ENCODE measurements at regions not wholly inside any gene's neighbourhood (a gene's known extent, or its start where the extent isn't known, plus 50 kb on each side); places are given as distances from the start of the nearest gene placed in this dataset.
"Not testable (repeated sequence)": the region's sequence is repeated elsewhere in the genome, so short reads cannot be mapped to it uniquely, and the experiment has no call there.

DNA sequence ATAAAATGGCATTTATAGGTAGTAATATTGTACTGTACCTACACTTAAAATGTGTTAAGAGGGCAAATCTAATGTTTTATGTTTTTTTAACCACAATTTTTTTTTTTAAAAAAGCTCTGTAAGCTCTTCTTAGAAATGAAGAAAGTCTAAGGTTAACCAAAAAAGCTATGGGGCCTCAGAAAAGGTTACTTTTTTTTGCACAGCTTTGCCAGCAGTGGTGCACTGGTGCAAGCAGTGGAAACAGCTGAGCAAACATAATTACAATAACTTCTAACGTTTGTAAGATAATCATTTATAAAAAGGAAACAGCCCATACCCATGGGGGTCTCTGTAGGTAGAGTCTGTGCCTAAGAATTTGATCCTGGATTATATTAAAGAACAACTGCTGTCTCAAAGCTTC lies 85.1 kb upstream of the NID2 start:
- TF ChIP-seq, protein P1, sequence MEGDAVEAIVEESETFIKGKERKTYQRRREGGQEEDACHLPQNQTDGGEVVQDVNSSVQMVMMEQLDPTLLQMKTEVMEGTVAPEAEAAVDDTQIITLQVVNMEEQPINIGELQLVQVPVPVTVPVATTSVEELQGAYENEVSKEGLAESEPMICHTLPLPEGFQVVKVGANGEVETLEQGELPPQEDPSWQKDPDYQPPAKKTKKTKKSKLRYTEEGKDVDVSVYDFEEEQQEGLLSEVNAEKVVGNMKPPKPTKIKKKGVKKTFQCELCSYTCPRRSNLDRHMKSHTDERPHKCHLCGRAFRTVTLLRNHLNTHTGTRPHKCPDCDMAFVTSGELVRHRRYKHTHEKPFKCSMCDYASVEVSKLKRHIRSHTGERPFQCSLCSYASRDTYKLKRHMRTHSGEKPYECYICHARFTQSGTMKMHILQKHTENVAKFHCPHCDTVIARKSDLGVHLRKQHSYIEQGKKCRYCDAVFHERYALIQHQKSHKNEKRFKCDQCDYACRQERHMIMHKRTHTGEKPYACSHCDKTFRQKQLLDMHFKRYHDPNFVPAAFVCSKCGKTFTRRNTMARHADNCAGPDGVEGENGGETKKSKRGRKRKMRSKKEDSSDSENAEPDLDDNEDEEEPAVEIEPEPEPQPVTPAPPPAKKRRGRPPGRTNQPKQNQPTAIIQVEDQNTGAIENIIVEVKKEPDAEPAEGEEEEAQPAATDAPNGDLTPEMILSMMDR (IDR thresholded peaks at IDR 0.05): no peak
- H3K36me3 ChIP-seq (ENCODE audit: low read depth): no peaks in the 10 kb centered on the region
- ATAC-seq: peak; percentile 44
- H3K4me3 ChIP-seq: no peak overlapping the region
- DNase-seq: no peak
- H3K4me1 ChIP-seq (ENCODE audit: low read depth): no peaks in the 10 kb centered on the region
- intact Hi-C loops (cut with DNase I, micrococcal nuclease): no loop called here
- H3K9me3 ChIP-seq: no peaks in the 10 kb centered on the region

DNA sequence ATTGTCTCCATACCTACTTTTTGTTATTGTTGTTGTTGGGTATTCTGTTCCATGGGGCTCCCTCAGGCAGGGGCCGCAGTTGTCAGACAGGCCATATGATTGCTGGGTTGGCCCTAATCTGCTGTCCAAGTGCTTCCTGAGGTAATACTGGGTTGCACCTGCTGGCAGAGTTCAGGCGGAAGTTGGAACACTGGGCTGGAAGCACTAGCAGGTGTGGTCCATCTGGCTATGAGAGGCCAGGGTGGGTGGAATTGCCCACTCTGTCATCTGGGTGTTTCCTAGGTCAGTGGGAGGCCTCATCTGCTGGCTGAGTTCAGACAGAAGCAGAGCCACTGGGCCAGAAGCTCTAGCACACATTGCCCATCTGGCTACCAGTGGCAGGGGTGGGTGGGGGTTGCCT lies 81.3 kb upstream of the NID2 start:
- no peaks in the 10 kb centered on the region for H3K4me1 ChIP-seq (ENCODE audit: low read depth)
- H3K4me3 ChIP-seq: no peak overlapping the region
- ATAC-seq: peak; percentile 75
- TF ChIP-seq, protein P1 (IDR thresholded peaks at IDR 0.05): no peak
- peak in 2 of 3 donors; percentile 16 to 34 for DNase-seq
- intact Hi-C loops (cut with DNase I, micrococcal nuclease): no loop called here
- H3K9me3 ChIP-seq: no peaks in the 10 kb centered on the region
- no peaks in the 10 kb centered on the region for H3K36me3 ChIP-seq (ENCODE audit: low read depth)

DNA sequence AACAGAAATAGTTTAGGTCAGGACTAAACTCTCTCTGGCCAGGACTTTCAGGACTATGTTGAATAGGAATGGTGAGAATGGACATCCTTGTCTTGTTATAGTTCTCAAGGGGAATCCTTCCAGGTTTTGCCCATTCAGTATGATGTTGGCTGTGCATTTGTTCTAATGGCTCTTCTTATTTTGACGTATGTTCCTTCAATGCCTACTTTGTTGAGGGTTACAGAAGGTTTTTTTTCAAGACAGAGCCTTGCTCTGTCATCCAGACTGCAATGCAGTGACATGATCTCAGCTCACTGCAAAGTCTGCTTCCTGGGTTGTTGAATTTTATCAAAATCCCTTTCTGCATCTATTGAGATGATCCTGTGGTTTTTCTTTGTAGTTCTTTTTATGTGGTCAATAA lies 79.5 kb upstream of the NID2 start:
- ATAC-seq (no peak), DNase-seq (no peak)
- no peaks in the 10 kb centered on the region for H3K36me3 ChIP-seq (ENCODE audit: low read depth)
- intact Hi-C loops (cut with DNase I, micrococcal nuclease): no loop called here
- H3K4me3 ChIP-seq: no peak overlapping the region
- no peaks in the 10 kb centered on the region for H3K4me1 ChIP-seq (ENCODE audit: low read depth)
- no peaks in the 10 kb centered on the region for H3K9me3 ChIP-seq
- TF ChIP-seq, protein P1 (IDR thresholded peaks at IDR 0.05): no peak

DNA sequence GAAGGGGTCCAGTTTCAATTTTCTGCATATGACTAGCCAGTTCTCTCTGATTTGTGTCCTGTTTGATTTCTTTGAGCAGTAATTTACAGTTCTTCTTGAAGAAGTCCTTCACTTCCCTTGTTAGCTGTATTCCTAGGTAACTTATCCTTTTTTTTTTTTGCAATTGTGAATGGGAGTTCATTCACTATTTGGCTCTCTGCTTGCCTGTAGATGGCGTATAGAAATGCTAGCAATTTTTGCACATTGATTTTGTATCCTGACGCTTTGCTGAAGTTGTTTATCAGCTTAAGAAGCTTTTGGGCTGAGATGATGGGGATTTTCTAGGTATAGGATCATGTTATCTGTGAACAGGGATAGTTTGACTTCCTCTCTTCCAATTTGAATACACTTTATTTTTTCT lies 77.6 kb upstream of the NID2 start:
- H3K36me3 ChIP-seq (ENCODE audit: low read depth): no peaks in the 10 kb centered on the region
- ATAC-seq (no peak), DNase-seq (no peak)
- intact Hi-C loops (cut with DNase I, micrococcal nuclease): no loop called here
- TF ChIP-seq, protein P1 (IDR thresholded peaks at IDR 0.05): no peak
- no peak overlapping the region for H3K4me3 ChIP-seq
- H3K9me3 ChIP-seq: no peaks in the 10 kb centered on the region
- H3K4me1 ChIP-seq (ENCODE audit: low read depth): no peaks in the 10 kb centered on the region

DNA sequence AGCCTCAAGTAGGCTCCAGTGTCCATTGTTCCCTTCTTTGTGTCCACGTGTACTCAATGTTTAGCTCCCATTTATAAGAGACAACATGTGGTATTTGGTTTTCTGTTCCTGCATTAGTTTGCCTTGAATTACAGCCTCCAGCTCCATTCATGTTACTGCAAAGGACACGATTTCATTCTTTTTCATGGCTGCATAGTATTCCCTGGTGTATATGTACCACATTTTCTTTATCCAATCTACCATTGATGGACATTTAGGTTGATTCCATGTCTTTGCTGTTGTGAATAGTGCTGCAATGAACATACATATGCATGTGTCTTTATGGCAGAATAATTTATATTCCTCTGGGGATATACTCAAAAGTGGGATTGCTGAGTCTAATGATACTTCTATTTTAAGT lies 75.2 kb upstream of the NID2 start:
- DNase-seq; intact Hi-C loops (cut with DNase I, micrococcal nuclease); H3K4me3 ChIP-seq; H3K36me3 ChIP-seq (ENCODE audit: low read depth); H3K9me3 ChIP-seq; ATAC-seq; H3K4me1 ChIP-seq (ENCODE audit: low read depth): not testable (repeated sequence)

DNA sequence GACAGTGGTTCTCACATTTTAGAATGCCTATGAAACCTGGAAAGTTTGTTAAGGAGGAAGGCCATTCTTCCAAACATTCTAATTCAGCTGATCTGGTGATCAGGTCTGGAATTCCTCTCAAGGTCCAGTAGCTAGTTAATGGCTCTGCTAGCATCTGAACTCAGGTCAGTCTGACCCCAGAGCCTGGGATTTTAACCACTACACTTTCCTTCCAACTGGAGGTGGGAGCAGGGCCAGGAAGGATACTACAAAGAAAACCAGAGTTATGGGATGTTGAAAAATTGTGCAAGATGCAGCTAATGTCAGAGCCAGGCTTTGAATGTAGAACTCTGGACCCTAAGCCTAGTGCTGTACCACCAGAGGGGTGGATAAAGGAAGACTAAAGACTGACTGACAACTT lies 73.6 kb upstream of the NID2 start:
- no peaks in the 10 kb centered on the region for H3K36me3 ChIP-seq (ENCODE audit: low read depth)
- ATAC-seq: no peak
- no peak overlapping the region for H3K4me3 ChIP-seq
- no peaks in the 10 kb centered on the region for H3K9me3 ChIP-seq
- TF ChIP-seq, protein P1 (IDR thresholded peaks at IDR 0.05): no peak
- intact Hi-C loops (cut with DNase I, micrococcal nuclease): no loop called here
- no peaks in the 10 kb centered on the region for H3K4me1 ChIP-seq (ENCODE audit: low read depth)
- no peak for DNase-seq

All from mucosa of descending colon (tissue), 3 donors.